ENCODE measurements at regions not wholly inside any gene's neighbourhood (a gene's known extent, or its start where the extent isn't known, plus 50 kb on each side); places are given as distances from the start of the nearest gene placed in this dataset.

GRCh38 chr5:30401479-30402058, 791.9 kb upstream of the CDH6 start:
- TF ChIP-seq CTCF (IDR thresholded peaks at IDR 0.05), result no peak
- ATAC-seq (ENCODE audit: low FRiP score) (no peak), DNase-seq (ENCODE audit: low spot score) (peak; percentile 30)

- ATAC-seq (ENCODE audit: low FRiP score), result no peak
- no peak for DNase-seq (ENCODE audit: low spot score)
- TF ChIP-seq CTCF (IDR thresholded peaks at IDR 0.05), result no peak
Observed at GRCh38 chr5:30398423-30398822, 795.1 kb upstream of the CDH6 start.

- TF ChIP-seq CTCF (IDR thresholded peaks at IDR 0.05), result no peak
- ATAC-seq (ENCODE audit: low FRiP score) (no peak), DNase-seq (ENCODE audit: low spot score) (no peak)
Observed at GRCh38 chr5:30392897-30393296, 800.6 kb upstream of the CDH6 start.

GRCh38 chr5:30390095-30390494, 803.4 kb upstream of the CDH6 start:
- DNase-seq (ENCODE audit: low spot score) (no peak), ATAC-seq (ENCODE audit: low FRiP score) (no peak)

GRCh38 chr5:30387974-30388632, 805.4 kb upstream of the CDH6 start:
- ATAC-seq (ENCODE audit: low FRiP score) (no peak), DNase-seq (ENCODE audit: low spot score) (no peak)
- no peak for TF ChIP-seq CTCF (IDR thresholded peaks at IDR 0.05)

More at GRCh38 chr5:30390095-30390494, 803.4 kb upstream of the CDH6 start:
- TF ChIP-seq CTCF (IDR thresholded peaks at IDR 0.05), result no peak

GRCh38 chr5:30385754-30386153, 807.7 kb upstream of the CDH6 start:
- ATAC-seq (ENCODE audit: low FRiP score), result no peak
- TF ChIP-seq CTCF (IDR thresholded peaks at IDR 0.05), result no peak

GRCh38 chr5:30384171-30384570, 809.3 kb upstream of the CDH6 start:
- no peak for ATAC-seq (ENCODE audit: low FRiP score)
- no peak for TF ChIP-seq CTCF (IDR thresholded peaks at IDR 0.05)
- no peak for DNase-seq (ENCODE audit: low spot score)

More at GRCh38 chr5:30385754-30386153, 807.7 kb upstream of the CDH6 start:
- DNase-seq (ENCODE audit: low spot score), result no peak
